ENCODE measurements at regions not wholly inside any gene's neighbourhood (a gene's known extent, or its start where the extent isn't known, plus 50 kb on each side); places are given as distances from the start of the nearest gene placed in this dataset.

DNA sequence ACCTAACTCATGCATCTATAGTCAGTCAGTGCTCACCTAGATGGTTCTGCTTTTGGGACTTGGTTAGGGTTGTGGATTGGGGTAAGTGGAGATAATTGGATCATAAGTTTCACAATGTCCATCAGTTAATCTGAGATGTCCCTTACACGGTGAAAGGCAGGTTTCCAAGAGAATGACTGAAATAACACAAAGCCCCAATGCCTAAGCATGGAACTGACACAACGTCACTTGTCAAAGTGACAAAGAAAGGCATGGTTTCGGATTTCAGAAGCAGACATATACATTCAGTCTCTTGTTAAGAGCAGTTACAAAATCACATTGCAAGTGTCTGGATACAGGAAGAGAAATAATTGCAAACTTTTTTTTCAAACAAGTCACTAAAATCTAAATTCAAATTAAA, 1456.9 kb downstream of the TECRL start:
- POLR2A ChIA-PET (ENCODE audit: low non-redundant PET), result no interaction called here
- Histone ChIP-seq H3K27ac (ENCODE audit: low read depth, low read length, poor library complexity, severe bottlenecking) (no peak overlapping the region), H3K4me1 (ENCODE audit: insufficient read depth, low read length, poor library complexity, severe bottlenecking) (no peaks in the 10 kb centered on the region), H3K4me3 (ENCODE audit: low read depth, low read length, poor library complexity, severe bottlenecking) (no peak overlapping the region), H3K36me3 (ENCODE audit: insufficient read depth, low read length, poor library complexity, severe bottlenecking) (no peaks in the 10 kb centered on the region), H3K27me3 (replicated peaks; ENCODE audit: insufficient read depth, low read depth, low read length, poor library complexity) (no peaks in the 10 kb centered on the region), H3K9me3 (ENCODE audit: low read depth, low read length, poor library complexity, severe bottlenecking) (no peaks in the 10 kb centered on the region)
- BruUV-seq (replicated peaks), result no TSS peak
- intact Hi-C loops (cut with micrococcal nuclease; ENCODE audit: unreplicated experiment), result no loop called here
- CTCF ChIA-PET, result no interaction called here
- DNase-seq (ENCODE audit: low spot score), result no peak
- TF ChIP-seq, protein P1, sequence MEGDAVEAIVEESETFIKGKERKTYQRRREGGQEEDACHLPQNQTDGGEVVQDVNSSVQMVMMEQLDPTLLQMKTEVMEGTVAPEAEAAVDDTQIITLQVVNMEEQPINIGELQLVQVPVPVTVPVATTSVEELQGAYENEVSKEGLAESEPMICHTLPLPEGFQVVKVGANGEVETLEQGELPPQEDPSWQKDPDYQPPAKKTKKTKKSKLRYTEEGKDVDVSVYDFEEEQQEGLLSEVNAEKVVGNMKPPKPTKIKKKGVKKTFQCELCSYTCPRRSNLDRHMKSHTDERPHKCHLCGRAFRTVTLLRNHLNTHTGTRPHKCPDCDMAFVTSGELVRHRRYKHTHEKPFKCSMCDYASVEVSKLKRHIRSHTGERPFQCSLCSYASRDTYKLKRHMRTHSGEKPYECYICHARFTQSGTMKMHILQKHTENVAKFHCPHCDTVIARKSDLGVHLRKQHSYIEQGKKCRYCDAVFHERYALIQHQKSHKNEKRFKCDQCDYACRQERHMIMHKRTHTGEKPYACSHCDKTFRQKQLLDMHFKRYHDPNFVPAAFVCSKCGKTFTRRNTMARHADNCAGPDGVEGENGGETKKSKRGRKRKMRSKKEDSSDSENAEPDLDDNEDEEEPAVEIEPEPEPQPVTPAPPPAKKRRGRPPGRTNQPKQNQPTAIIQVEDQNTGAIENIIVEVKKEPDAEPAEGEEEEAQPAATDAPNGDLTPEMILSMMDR (conservative IDR thresholded peaks at IDR 0.05; ENCODE audit: low read depth, low read length), result no peak
- no peak for TF ChIP-seq EZH2 (IDR thresholded peaks at IDR 0.05; ENCODE audit: borderline replicate concordance, low read depth, low read length, poor library complexity, severe bottlenecking)

DNA sequence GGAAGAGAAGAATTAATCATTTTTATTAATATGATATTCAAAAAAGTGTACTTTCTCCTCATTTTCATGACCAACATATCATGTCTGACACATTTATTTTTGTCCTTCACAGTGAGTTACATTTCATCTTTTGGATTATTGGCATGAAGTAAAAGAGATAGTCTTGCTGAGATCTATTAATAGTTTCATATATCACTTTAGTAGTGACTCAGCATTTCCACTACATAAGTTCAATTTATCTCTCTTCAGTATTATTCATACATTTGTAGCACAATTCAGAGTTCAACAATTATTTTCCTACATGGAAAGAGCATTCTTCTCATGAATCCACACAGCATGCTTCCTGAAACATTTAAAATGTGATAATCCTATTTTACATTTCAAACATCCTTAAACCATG, 1461.1 kb downstream of the TECRL start:
- no peak for DNase-seq (ENCODE audit: low spot score)
- intact Hi-C loops (cut with micrococcal nuclease; ENCODE audit: unreplicated experiment), result no loop called here
- Histone ChIP-seq H3K4me3 (ENCODE audit: low read depth, low read length, poor library complexity, severe bottlenecking) (no peak overlapping the region), H3K9me3 (ENCODE audit: low read depth, low read length, poor library complexity, severe bottlenecking) (no peaks in the 10 kb centered on the region), H3K27ac (ENCODE audit: low read depth, low read length, poor library complexity, severe bottlenecking) (no peak overlapping the region), H3K36me3 (ENCODE audit: insufficient read depth, low read length, poor library complexity, severe bottlenecking) (no peaks in the 10 kb centered on the region), H3K27me3 (replicated peaks; ENCODE audit: insufficient read depth, low read depth, low read length, poor library complexity) (no peaks in the 10 kb centered on the region), H3K4me1 (ENCODE audit: insufficient read depth, low read length, poor library complexity, severe bottlenecking) (no peaks in the 10 kb centered on the region)
- BruUV-seq (replicated peaks), result no TSS peak
- TF ChIP-seq EZH2 (IDR thresholded peaks at IDR 0.05; ENCODE audit: borderline replicate concordance, low read depth, low read length, poor library complexity, severe bottlenecking), result no peak
- TF ChIP-seq, protein P1 (conservative IDR thresholded peaks at IDR 0.05; ENCODE audit: low read depth, low read length), result no peak
- ChIA-PET POLR2A (ENCODE audit: low non-redundant PET) (no interaction called here), CTCF (no interaction called here)

DNA sequence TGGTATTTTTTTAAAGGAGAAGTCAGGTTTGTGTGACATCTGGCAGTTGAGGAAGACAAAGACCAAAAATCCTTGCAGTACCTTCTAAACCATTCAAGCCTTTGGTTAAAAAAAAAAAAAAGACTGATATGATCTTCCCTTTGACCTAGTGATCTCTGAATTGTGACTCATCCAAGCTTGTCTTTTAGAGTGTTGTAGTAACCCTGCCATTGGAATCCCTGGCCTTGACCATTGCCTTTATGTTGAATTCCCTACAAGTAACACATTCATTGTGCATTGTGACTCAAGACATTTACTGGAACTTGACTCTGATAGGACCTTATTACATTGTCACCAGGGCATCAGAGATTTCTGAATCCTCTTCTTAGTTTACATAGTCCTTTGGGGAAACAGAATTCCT, 1469.0 kb downstream of the TECRL start:
- H3K27ac ChIP-seq (ENCODE audit: low read depth, low read length, poor library complexity, severe bottlenecking), result no peak overlapping the region
- no peak overlapping the region for H3K4me3 ChIP-seq (ENCODE audit: low read depth, low read length, poor library complexity, severe bottlenecking)
- CTCF ChIA-PET, result no interaction called here
- no peaks in the 10 kb centered on the region for H3K9me3 ChIP-seq (ENCODE audit: low read depth, low read length, poor library complexity, severe bottlenecking)
- no TSS peak for BruUV-seq (replicated peaks)
- no peak for DNase-seq (ENCODE audit: low spot score)
- H3K27me3 ChIP-seq (replicated peaks; ENCODE audit: insufficient read depth, low read depth, low read length, poor library complexity), result no peaks in the 10 kb centered on the region
- H3K4me1 ChIP-seq (ENCODE audit: insufficient read depth, low read length, poor library complexity, severe bottlenecking), result no peaks in the 10 kb centered on the region
- POLR2A ChIA-PET (ENCODE audit: low non-redundant PET), result no interaction called here
- no peak for TF ChIP-seq EZH2 (IDR thresholded peaks at IDR 0.05; ENCODE audit: borderline replicate concordance, low read depth, low read length, poor library complexity, severe bottlenecking)
- TF ChIP-seq, protein P1 (conservative IDR thresholded peaks at IDR 0.05; ENCODE audit: low read depth, low read length), result no peak
- intact Hi-C loops (cut with micrococcal nuclease; ENCODE audit: unreplicated experiment), result no loop called here
- H3K36me3 ChIP-seq (ENCODE audit: insufficient read depth, low read length, poor library complexity, severe bottlenecking), result no peaks in the 10 kb centered on the region

Data from A673 (cell line).